Calu3 (cell line): ENCODE measurements at regions not wholly inside any gene's neighbourhood (a gene's known extent, or its start where the extent isn't known, plus 50 kb on each side); places are given as distances from the start of the nearest gene placed in this dataset.

Experiments
- BruUV-seq: library from RNA; stranded (reverse); fragments of 400-500 nt; replicated peaks from 2 replicates; lab custom pipeline; 2021; lab: Mats Ljungman, UMichigan
- CTCF ChIA-PET: fragments of 300-600 bp; sonication (Branson Sonifier 250); formaldehyde crosslinking; loops from one replicate; lab custom pipeline; 2022; ENCODE audit warnings: antibody characterized with exemption; lab: Charles Lee
- DNase-seq: peaks from one replicate; pipeline ENCODE4 v3.0.0; 2022
- H3K27ac Mint-ChIP-seq: one replicate; pipeline ENCODE4 v1.8.0; 2022; ENCODE audit warnings: mixed read lengths; ENCODE audit not compliant: unreplicated experiment
- H3K27me3 Mint-ChIP-seq: one replicate; pipeline ENCODE4 v1.8.0; 2022; ENCODE audit warnings: mixed read lengths; ENCODE audit not compliant: unreplicated experiment
- H3K36me3 Mint-ChIP-seq: one replicate; pipeline ENCODE4 v1.8.0; 2022; ENCODE audit warnings: mild to moderate bottlenecking, moderate library complexity, mixed read lengths; ENCODE audit not compliant: insufficient read depth, unreplicated experiment
- H3K4me1 Mint-ChIP-seq: one replicate; pipeline ENCODE4 v1.8.0; 2022; ENCODE audit warnings: mild to moderate bottlenecking, low read depth, mixed read lengths; ENCODE audit not compliant: unreplicated experiment
- H3K4me3 Mint-ChIP-seq: one replicate; pipeline ENCODE4 v1.8.0; 2022; ENCODE audit warnings: mild to moderate bottlenecking, low read depth, moderate library complexity, mixed read lengths; ENCODE audit not compliant: unreplicated experiment
- H3K9me3 Mint-ChIP-seq: one replicate; pipeline ENCODE4 v1.8.0; 2022; ENCODE audit warnings: low read depth, mixed read lengths; ENCODE audit not compliant: unreplicated experiment
- CTCF ChIP-seq: fragments of 200-600 bp; IDR thresholded peaks from one replicate; pipeline ENCODE4 v1.8.0; 2022; ENCODE audit warnings: antibody characterized with exemption; ENCODE audit not compliant: unreplicated experiment
- intact Hi-C: fragments of 100-400 bp; cut with micrococcal nuclease; formaldehyde crosslinking; loops from one replicate; pipeline ENCODE4 v1.10.0; 2022; ENCODE audit not compliant: unreplicated experiment

- peaks cover 4% of the 10 kb centered on the region for H3K36me3 Mint-ChIP-seq
- no TSS peak for BruUV-seq
- no peaks in the 10 kb centered on the region for H3K27me3 Mint-ChIP-seq
- no peak overlapping the region for H3K27ac Mint-ChIP-seq
- intact Hi-C loops: no loop called here
- H3K9me3 Mint-ChIP-seq: no peaks in the 10 kb centered on the region
- no peak overlapping the region for H3K4me3 Mint-ChIP-seq
- DNase-seq: no peak
- TF ChIP-seq CTCF: no peak
- CTCF ChIA-PET: no interaction called here
- peaks cover 42% of the 10 kb centered on the region for H3K4me1 Mint-ChIP-seq
These were observed 130.0 kb upstream of the ARHGAP5 start for GRCh38 chr14:31947076-31947475.

GRCh38 chr14:31947680-31948595, 129.2 kb upstream of the ARHGAP5 start:
- no peak for DNase-seq
- Mint-ChIP-seq H3K27ac (no peak overlapping the region), H3K9me3 (no peaks in the 10 kb centered on the region), H3K27me3 (no peaks in the 10 kb centered on the region), H3K4me1 (peaks cover 42% of the 10 kb centered on the region), H3K4me3 (no peak overlapping the region), H3K36me3 (peaks cover 4% of the 10 kb centered on the region)
- BruUV-seq: no TSS peak
- intact Hi-C loops: no loop called here
- CTCF ChIA-PET: no interaction called here
- no peak for TF ChIP-seq CTCF

- Mint-ChIP-seq H3K36me3 (no peaks in the 10 kb centered on the region), H3K27ac (peak overlapping the region; percentile 27), H3K9me3 (no peaks in the 10 kb centered on the region), H3K4me1 (peaks cover 28% of the 10 kb centered on the region), H3K27me3 (no peaks in the 10 kb centered on the region), H3K4me3 (no peak overlapping the region)
- TF ChIP-seq CTCF: no peak
- no TSS peak for BruUV-seq
- intact Hi-C loops: no loop called here
- CTCF ChIA-PET: no interaction called here
- no peak for DNase-seq
These were observed 127.4 kb upstream of the ARHGAP5 start for GRCh38 chr14:31949709-31950108.

- Mint-ChIP-seq H3K27me3 (no peaks in the 10 kb centered on the region), H3K4me3 (no peak overlapping the region), H3K9me3 (no peaks in the 10 kb centered on the region), H3K4me1 (peaks cover 23% of the 10 kb centered on the region), H3K36me3 (no peaks in the 10 kb centered on the region), H3K27ac (peak overlapping the region; percentile 27)
- CTCF ChIA-PET: no interaction called here
- DNase-seq: no peak
- intact Hi-C loops: no loop called here
- BruUV-seq: no TSS peak
- no peak for TF ChIP-seq CTCF
These were observed 126.8 kb upstream of the ARHGAP5 start for GRCh38 chr14:31950331-31950730.
